Osteocyte (in vitro differentiated cells): ENCODE measurements at regions not wholly inside any gene's neighbourhood (a gene's known extent, or its start where the extent isn't known, plus 50 kb on each side); places are given as distances from the start of the nearest gene placed in this dataset.

ENCODE experiments used
- DNase-seq: peaks from one replicate; pipeline ENCODE4 v3.0.0; 2021; ENCODE audit warnings: mixed read lengths; ENCODE audit not compliant: unreplicated experiment; ENCODE audit errors: extremely low spot score
- H3K27ac Mint-ChIP-seq: one replicate; pipeline ENCODE4 v1.8.0; 2021; ENCODE audit warnings: mild to moderate bottlenecking, mixed read lengths; ENCODE audit not compliant: unreplicated experiment
- H3K27me3 Mint-ChIP-seq: one replicate; pipeline ENCODE4 v1.8.0; 2021; ENCODE audit warnings: mixed read lengths; ENCODE audit not compliant: unreplicated experiment
- H3K36me3 Mint-ChIP-seq: one replicate; pipeline ENCODE4 v1.8.0; 2021; ENCODE audit warnings: mixed read lengths; ENCODE audit not compliant: unreplicated experiment
- H3K4me1 Mint-ChIP-seq: one replicate; pipeline ENCODE4 v1.8.0; 2021; ENCODE audit warnings: mixed read lengths; ENCODE audit not compliant: unreplicated experiment
- H3K4me3 Mint-ChIP-seq: one replicate; pipeline ENCODE4 v1.8.0; 2021; ENCODE audit warnings: mild to moderate bottlenecking, moderate library complexity, mixed read lengths; ENCODE audit not compliant: unreplicated experiment
- H3K9me3 Mint-ChIP-seq: one replicate; pipeline ENCODE4 v1.8.0; 2021; ENCODE audit warnings: mixed read lengths; ENCODE audit not compliant: unreplicated experiment
- TF ChIP-seq, protein P1 (sequence below): fragments of 200-600 bp; sonication (generic); IDR thresholded peaks from 2 replicates; pipeline ENCODE4 v1.5.0; 2021; ENCODE audit warnings: antibody characterized with exemption, mild to moderate bottlenecking, moderate library complexity

DNA sequence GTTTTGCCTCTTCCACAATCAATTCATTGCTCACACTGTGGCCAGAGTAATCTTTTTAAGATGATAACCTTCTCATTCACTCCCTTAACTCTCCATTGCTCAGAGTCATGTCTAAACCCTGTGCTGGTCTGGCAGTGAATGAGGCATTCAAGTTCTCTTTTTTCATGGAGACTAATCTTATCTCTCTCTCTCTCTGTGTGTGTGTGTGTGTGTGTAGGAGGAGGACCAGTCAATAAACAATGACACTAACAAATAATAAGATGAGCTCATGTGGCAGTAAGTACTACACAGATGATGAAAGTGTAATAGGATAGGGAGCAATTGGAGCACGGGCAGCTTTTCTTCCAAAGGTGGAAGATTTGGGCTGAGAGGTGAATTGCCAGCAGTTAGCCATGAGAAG lies 122.0 kb upstream of the B3GALT2 start:
- Mint-ChIP-seq H3K9me3 (no peaks in the 10 kb centered on the region), H3K27ac (no peak overlapping the region), H3K4me1 (peaks cover 20% of the 10 kb centered on the region), H3K4me3 (no peak overlapping the region), H3K27me3 (no peaks in the 10 kb centered on the region), H3K36me3 (no peaks in the 10 kb centered on the region)
- no peak for DNase-seq
- TF ChIP-seq, protein P1, sequence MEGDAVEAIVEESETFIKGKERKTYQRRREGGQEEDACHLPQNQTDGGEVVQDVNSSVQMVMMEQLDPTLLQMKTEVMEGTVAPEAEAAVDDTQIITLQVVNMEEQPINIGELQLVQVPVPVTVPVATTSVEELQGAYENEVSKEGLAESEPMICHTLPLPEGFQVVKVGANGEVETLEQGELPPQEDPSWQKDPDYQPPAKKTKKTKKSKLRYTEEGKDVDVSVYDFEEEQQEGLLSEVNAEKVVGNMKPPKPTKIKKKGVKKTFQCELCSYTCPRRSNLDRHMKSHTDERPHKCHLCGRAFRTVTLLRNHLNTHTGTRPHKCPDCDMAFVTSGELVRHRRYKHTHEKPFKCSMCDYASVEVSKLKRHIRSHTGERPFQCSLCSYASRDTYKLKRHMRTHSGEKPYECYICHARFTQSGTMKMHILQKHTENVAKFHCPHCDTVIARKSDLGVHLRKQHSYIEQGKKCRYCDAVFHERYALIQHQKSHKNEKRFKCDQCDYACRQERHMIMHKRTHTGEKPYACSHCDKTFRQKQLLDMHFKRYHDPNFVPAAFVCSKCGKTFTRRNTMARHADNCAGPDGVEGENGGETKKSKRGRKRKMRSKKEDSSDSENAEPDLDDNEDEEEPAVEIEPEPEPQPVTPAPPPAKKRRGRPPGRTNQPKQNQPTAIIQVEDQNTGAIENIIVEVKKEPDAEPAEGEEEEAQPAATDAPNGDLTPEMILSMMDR: no peak

DNA sequence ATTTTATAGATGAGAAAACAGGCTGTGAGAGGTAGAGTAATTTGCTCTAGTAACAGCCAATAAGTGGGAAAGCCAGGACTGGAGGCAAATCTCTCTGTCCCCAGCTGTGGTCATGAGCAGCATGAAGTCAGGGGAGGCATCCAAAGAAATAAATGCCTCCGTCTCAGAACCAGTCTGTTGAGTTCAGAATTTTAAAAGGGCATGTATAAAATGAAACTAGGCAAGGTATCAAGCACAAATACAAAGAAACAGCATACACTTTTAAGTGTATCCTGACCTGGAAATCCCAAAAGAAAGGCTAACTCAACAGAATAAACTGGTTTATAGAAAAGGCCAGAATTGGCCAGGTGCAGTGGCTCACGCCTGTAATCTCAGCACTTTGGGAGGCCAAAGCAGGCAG lies 120.0 kb upstream of the B3GALT2 start:
- Mint-ChIP-seq H3K27ac (no peak overlapping the region), H3K36me3 (no peaks in the 10 kb centered on the region)
- DNase-seq: no peak

More for the DNA sequence above, 120.0 kb upstream of the B3GALT2 start:
- Mint-ChIP-seq H3K9me3 (peaks cover 8% of the 10 kb centered on the region), H3K4me3 (no peak overlapping the region), H3K4me1 (peaks cover 18% of the 10 kb centered on the region), H3K27me3 (no peaks in the 10 kb centered on the region)
- TF ChIP-seq, protein P1: no peak
